Calu3 (cell line): ENCODE measurements at regions not wholly inside any gene's neighbourhood (a gene's known extent, or its start where the extent isn't known, plus 50 kb on each side); places are given as distances from the start of the nearest gene placed in this dataset.

Experiments
- BruUV-seq: library from RNA; stranded (reverse); fragments of 400-500 nt; replicated peaks from 2 replicates; lab custom pipeline; 2021; lab: Mats Ljungman, UMichigan
- CTCF ChIA-PET: fragments of 300-600 bp; sonication (Branson Sonifier 250); formaldehyde crosslinking; loops from one replicate; lab custom pipeline; 2022; ENCODE audit warnings: antibody characterized with exemption; lab: Charles Lee
- DNase-seq: peaks from one replicate; pipeline ENCODE4 v3.0.0; 2022
- H3K27ac Mint-ChIP-seq: one replicate; pipeline ENCODE4 v1.8.0; 2022; ENCODE audit warnings: mixed read lengths; ENCODE audit not compliant: unreplicated experiment
- H3K27me3 Mint-ChIP-seq: one replicate; pipeline ENCODE4 v1.8.0; 2022; ENCODE audit warnings: mixed read lengths; ENCODE audit not compliant: unreplicated experiment
- H3K36me3 Mint-ChIP-seq: one replicate; pipeline ENCODE4 v1.8.0; 2022; ENCODE audit warnings: mild to moderate bottlenecking, moderate library complexity, mixed read lengths; ENCODE audit not compliant: insufficient read depth, unreplicated experiment
- H3K4me1 Mint-ChIP-seq: one replicate; pipeline ENCODE4 v1.8.0; 2022; ENCODE audit warnings: mild to moderate bottlenecking, low read depth, mixed read lengths; ENCODE audit not compliant: unreplicated experiment
- H3K4me3 Mint-ChIP-seq: one replicate; pipeline ENCODE4 v1.8.0; 2022; ENCODE audit warnings: mild to moderate bottlenecking, low read depth, moderate library complexity, mixed read lengths; ENCODE audit not compliant: unreplicated experiment
- H3K9me3 Mint-ChIP-seq: one replicate; pipeline ENCODE4 v1.8.0; 2022; ENCODE audit warnings: low read depth, mixed read lengths; ENCODE audit not compliant: unreplicated experiment
- CTCF ChIP-seq: fragments of 200-600 bp; IDR thresholded peaks from one replicate; pipeline ENCODE4 v1.8.0; 2022; ENCODE audit warnings: antibody characterized with exemption; ENCODE audit not compliant: unreplicated experiment
- intact Hi-C: fragments of 100-400 bp; cut with micrococcal nuclease; formaldehyde crosslinking; loops from one replicate; pipeline ENCODE4 v1.10.0; 2022; ENCODE audit not compliant: unreplicated experiment

- no peak for DNase-seq
- CTCF ChIA-PET: no interaction called here
- Mint-ChIP-seq H3K4me3 (no peak overlapping the region), H3K4me1 (no peaks in the 10 kb centered on the region), H3K36me3 (no peaks in the 10 kb centered on the region), H3K27ac (no peak overlapping the region), H3K27me3 (peaks cover 3% of the 10 kb centered on the region), H3K9me3 (no peaks in the 10 kb centered on the region)
- TF ChIP-seq CTCF: no peak
- intact Hi-C loops: no loop called here
- BruUV-seq: no TSS peak
These were observed 99.7 kb upstream of the MAN2A1 start for GRCh38 chr5:109589986-109590385.

GRCh38 chr5:109589239-109589638 is 100.5 kb upstream of the MAN2A1 start:
- DNase-seq: no peak
- H3K36me3 Mint-ChIP-seq: no peaks in the 10 kb centered on the region
- no peak overlapping the region for H3K27ac Mint-ChIP-seq
- BruUV-seq: no TSS peak
- no peaks in the 10 kb centered on the region for H3K4me1 Mint-ChIP-seq
- peaks cover 10% of the 10 kb centered on the region for H3K27me3 Mint-ChIP-seq
- intact Hi-C loops: no loop called here
- CTCF ChIA-PET: no interaction called here
- H3K9me3 Mint-ChIP-seq: no peaks in the 10 kb centered on the region
- H3K4me3 Mint-ChIP-seq: no peak overlapping the region
- TF ChIP-seq CTCF: no peak

GRCh38 chr5:109588281-109589035 is 101.3 kb upstream of the MAN2A1 start:
- no peak overlapping the region for H3K27ac Mint-ChIP-seq
- intact Hi-C loops: no loop called here
- H3K27me3 Mint-ChIP-seq: peaks cover 18% of the 10 kb centered on the region
- H3K4me3 Mint-ChIP-seq: no peak overlapping the region
- no peaks in the 10 kb centered on the region for H3K4me1 Mint-ChIP-seq
- DNase-seq: no peak
- BruUV-seq: no TSS peak
- TF ChIP-seq CTCF: no peak
- H3K36me3 Mint-ChIP-seq: no peaks in the 10 kb centered on the region
- no peaks in the 10 kb centered on the region for H3K9me3 Mint-ChIP-seq
- CTCF ChIA-PET: no interaction called here

- no peak for DNase-seq
- CTCF ChIA-PET: no interaction called here
- H3K4me3 Mint-ChIP-seq: no peak overlapping the region
- H3K27me3 Mint-ChIP-seq: peaks cover 41% of the 10 kb centered on the region
- no peaks in the 10 kb centered on the region for H3K9me3 Mint-ChIP-seq
- H3K4me1 Mint-ChIP-seq: no peaks in the 10 kb centered on the region
- H3K36me3 Mint-ChIP-seq: no peaks in the 10 kb centered on the region
- BruUV-seq: no TSS peak
- TF ChIP-seq CTCF: no peak
- H3K27ac Mint-ChIP-seq: no peak overlapping the region
- intact Hi-C loops: no loop called here
These were observed 104.6 kb upstream of the MAN2A1 start for GRCh38 chr5:109584986-109585599.
